ENCODE measurements at regions not wholly inside any gene's neighbourhood (a gene's known extent, or its start where the extent isn't known, plus 50 kb on each side); places are given as distances from the start of the nearest gene placed in this dataset.

GRCh38 chr2:117698287-117698686, 116.2 kb upstream of the DDX18 start:
- Histone ChIP-seq H3K4me2 (ENCODE audit: low read depth, low read length, poor library complexity, severe bottlenecking) (no peak overlapping the region), H3K4me3 (ENCODE audit: insufficient read depth, low read length, poor library complexity, severe bottlenecking) (no peak overlapping the region), H3K79me2 (ENCODE audit: insufficient read depth, low read length) (no peaks in the 10 kb centered on the region), H3K27ac (ENCODE audit: low read depth, low read length) (no peak overlapping the region), H2AFZ (ENCODE audit: low read depth, low read length, severe bottlenecking) (no peak overlapping the region), H3K27me3 (ENCODE audit: low read length) (no peaks in the 10 kb centered on the region), H3K9me3 (ENCODE audit: insufficient read depth, low read length) (no peaks in the 10 kb centered on the region), H4K20me1 (ENCODE audit: low read depth, low read length) (no peaks in the 10 kb centered on the region), H3K9me2 (replicated peaks; ENCODE audit: insufficient read depth, low read length) (no peaks in the 10 kb centered on the region), H3K36me3 (ENCODE audit: low read length) (no peaks in the 10 kb centered on the region), H3K9ac (ENCODE audit: low read length) (no peak overlapping the region), H3F3A (ENCODE audit: insufficient read depth) (no peaks in the 10 kb centered on the region)
- TF ChIP-seq CTCF (IDR thresholded peaks at IDR 0.05; ENCODE audit: insufficient read depth, low read length, poor library complexity, severe bottlenecking) (no peak), EZH2phosphoT487 (conservative IDR thresholded peaks at IDR 0.05; ENCODE audit: low read length) (no peak)

GRCh38 chr2:117698819-117699218, 115.7 kb upstream of the DDX18 start:
- Histone ChIP-seq H4K20me1 (ENCODE audit: low read depth, low read length) (no peaks in the 10 kb centered on the region), H3K27ac (ENCODE audit: low read depth, low read length) (no peak overlapping the region)
- TF ChIP-seq EZH2phosphoT487 (conservative IDR thresholded peaks at IDR 0.05; ENCODE audit: low read length) (no peak), CTCF (IDR thresholded peaks at IDR 0.05; ENCODE audit: insufficient read depth, low read length, poor library complexity, severe bottlenecking) (no peak)

GRCh38 chr2:117700471-117700870, 114.0 kb upstream of the DDX18 start:
- Histone ChIP-seq H3K9me2 (replicated peaks; ENCODE audit: insufficient read depth, low read length) (no peaks in the 10 kb centered on the region), H3K4me3 (ENCODE audit: insufficient read depth, low read length, poor library complexity, severe bottlenecking) (no peak overlapping the region), H3K9me3 (ENCODE audit: insufficient read depth, low read length) (no peaks in the 10 kb centered on the region), H4K20me1 (ENCODE audit: low read depth, low read length) (no peaks in the 10 kb centered on the region), H3K4me2 (ENCODE audit: low read depth, low read length, poor library complexity, severe bottlenecking) (no peak overlapping the region), H3K79me2 (ENCODE audit: insufficient read depth, low read length) (no peaks in the 10 kb centered on the region), H3K27me3 (ENCODE audit: low read length) (no peaks in the 10 kb centered on the region), H3K27ac (ENCODE audit: low read depth, low read length) (no peak overlapping the region), H3K9ac (ENCODE audit: low read length) (no peak overlapping the region), H2AFZ (ENCODE audit: low read depth, low read length, severe bottlenecking) (no peak overlapping the region), H3F3A (ENCODE audit: insufficient read depth) (no peaks in the 10 kb centered on the region), H3K36me3 (ENCODE audit: low read length) (no peaks in the 10 kb centered on the region)
- TF ChIP-seq EZH2phosphoT487 (conservative IDR thresholded peaks at IDR 0.05; ENCODE audit: low read length) (no peak), CTCF (IDR thresholded peaks at IDR 0.05; ENCODE audit: insufficient read depth, low read length, poor library complexity, severe bottlenecking) (no peak)

More at GRCh38 chr2:117698819-117699218, 115.7 kb upstream of the DDX18 start:
- H3K36me3 ChIP-seq (ENCODE audit: low read length): no peaks in the 10 kb centered on the region
- no peaks in the 10 kb centered on the region for H3K79me2 ChIP-seq (ENCODE audit: insufficient read depth, low read length)
- H3F3A ChIP-seq (ENCODE audit: insufficient read depth): no peaks in the 10 kb centered on the region
- H2AFZ ChIP-seq (ENCODE audit: low read depth, low read length, severe bottlenecking): no peak overlapping the region
- no peaks in the 10 kb centered on the region for H3K27me3 ChIP-seq (ENCODE audit: low read length)
- H3K9me3 ChIP-seq (ENCODE audit: insufficient read depth, low read length): no peaks in the 10 kb centered on the region
- H3K9me2 ChIP-seq (replicated peaks; ENCODE audit: insufficient read depth, low read length): no peaks in the 10 kb centered on the region
- H3K4me3 ChIP-seq (ENCODE audit: insufficient read depth, low read length, poor library complexity, severe bottlenecking): no peak overlapping the region
- no peak overlapping the region for H3K9ac ChIP-seq (ENCODE audit: low read length)
- H3K4me2 ChIP-seq (ENCODE audit: low read depth, low read length, poor library complexity, severe bottlenecking): no peak overlapping the region
